HG03095 (cell line): ENCODE measurements at regions not wholly inside any gene's neighbourhood (a gene's known extent, or its start where the extent isn't known, plus 50 kb on each side); places are given as distances from the start of the nearest gene placed in this dataset.
A peak's percentile ranks its signal among the peaks of the same experiment; 100 is the strongest.

ENCODE experiments used
- ATAC-seq: cut with Tn5 transposase; IDR thresholded peaks from one replicate; pipeline ENCODE4 v1.9.1; 2021; ENCODE audit warnings: moderate library complexity; ENCODE audit not compliant: unreplicated experiment

GRCh38 chr3:104582092-104582491 is 784.6 kb upstream of the ALCAM start:
- ATAC-seq: no peak

- ATAC-seq: no peak
Measured at GRCh38 chr3:104584682-104585081, 782.0 kb upstream of the ALCAM start.

DNA sequence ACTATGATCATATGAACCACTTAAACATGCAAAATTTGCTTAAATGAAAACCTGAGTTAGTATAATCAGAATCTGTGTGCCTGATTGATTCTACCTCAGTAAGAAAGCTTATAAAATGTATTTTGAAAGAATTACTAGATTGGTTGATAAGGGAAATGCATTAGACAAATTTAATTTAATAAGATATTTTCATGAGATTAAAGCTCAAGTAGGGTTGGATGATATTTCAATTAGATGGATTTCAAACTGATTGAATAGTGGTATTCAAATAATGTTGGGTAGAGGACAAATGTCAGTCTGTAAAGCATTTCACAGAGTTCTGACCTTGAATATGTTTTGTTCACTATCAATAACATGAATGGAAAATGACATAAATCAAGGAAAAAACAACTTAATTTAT is 780.4 kb upstream of the ALCAM start:
- no peak for ATAC-seq

- ATAC-seq: no peak
Measured at GRCh38 chr3:104588442-104588841, 778.3 kb upstream of the ALCAM start.

DNA sequence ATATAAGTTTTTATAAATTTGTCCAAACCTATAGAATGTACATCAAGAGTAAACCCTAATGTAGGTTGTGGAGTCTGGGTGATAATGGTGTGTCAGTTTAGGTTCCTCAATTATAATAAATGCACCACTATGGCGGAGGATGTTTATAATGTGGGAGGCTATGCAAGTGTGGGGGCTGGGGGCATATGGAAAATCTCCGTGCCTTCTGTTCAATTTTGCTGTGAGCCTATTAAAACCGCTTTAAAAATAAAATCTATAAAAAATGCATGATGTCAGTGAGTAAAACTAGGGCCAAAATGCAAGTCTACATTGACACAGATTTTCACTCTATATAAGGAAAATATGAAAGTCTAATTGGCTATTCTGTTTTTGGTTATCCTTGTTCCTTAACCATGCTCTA is 774.9 kb upstream of the ALCAM start:
- ATAC-seq: no peak

- ATAC-seq: no peak
Measured at GRCh38 chr3:104594491-104594890, 772.2 kb upstream of the ALCAM start.

DNA sequence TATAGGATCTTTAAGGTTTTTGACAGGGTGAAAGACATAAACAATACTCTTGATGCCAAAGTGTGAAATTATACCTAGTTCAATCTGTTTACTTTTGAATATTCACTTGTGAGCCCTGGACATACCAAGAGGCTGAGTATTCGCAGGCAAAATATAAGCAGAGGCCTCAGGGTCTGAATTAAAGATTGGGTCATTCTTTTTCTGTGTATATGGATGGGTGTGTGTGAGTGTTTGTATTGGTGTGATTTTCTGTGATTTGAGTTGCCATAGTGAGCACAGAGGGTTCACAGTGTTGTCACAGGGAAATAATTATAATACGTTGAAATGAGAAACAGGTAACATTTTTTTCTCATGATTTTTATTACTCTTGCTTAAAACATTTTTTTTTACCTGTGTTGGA is 770.7 kb upstream of the ALCAM start:
- ATAC-seq: no peak

DNA sequence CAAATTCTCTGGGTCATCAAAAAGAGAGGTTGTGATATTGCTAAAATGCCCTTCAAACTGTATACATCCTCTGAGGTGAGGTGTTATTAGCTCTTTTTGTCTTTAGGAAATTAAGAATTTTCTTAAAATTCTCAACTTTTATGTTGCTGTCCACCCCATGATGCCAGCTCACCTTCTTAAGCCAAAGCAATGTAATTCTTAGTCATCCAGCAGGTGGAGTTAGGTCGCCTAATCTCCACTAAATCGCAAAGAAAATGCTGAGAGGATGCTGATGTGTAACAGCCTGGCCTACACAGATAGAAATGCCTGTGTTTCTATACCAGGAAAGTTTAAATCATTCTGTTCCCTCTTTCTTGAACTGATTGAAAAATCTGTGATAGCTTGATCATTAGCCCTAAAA is 770.2 kb upstream of the ALCAM start:
- peak; percentile 85 for ATAC-seq

DNA sequence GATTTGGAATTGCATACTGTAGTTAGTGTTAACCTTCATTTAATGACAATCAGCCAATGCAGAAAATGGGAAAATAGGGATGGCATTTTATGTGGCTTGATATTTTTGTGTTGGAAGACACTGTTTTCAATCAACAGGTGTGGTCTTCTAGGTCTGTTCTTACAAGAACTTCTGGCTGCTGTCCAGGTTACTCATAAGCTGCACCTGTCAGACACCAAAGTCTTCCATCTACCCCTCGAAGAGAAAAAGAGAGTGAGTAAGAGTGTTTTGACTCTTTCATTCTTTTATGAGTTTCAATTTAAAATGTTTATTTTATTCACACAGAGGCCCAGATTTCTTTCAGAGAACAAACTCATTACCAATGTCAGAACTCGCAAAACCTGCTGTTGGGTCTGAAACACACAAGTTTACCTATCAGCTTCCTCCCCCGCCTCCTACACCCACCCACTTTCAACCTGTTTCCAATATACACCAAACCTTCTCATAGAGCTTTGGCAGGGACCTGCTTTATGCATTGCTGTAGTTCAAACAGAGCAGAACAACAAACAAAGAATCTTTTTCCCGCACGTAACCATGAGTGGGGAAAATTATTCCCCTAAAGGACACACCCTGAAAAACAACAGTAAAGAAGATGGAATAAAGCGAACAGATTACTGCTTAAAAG is 767.7 kb upstream of the ALCAM start:
- no peak for ATAC-seq

DNA sequence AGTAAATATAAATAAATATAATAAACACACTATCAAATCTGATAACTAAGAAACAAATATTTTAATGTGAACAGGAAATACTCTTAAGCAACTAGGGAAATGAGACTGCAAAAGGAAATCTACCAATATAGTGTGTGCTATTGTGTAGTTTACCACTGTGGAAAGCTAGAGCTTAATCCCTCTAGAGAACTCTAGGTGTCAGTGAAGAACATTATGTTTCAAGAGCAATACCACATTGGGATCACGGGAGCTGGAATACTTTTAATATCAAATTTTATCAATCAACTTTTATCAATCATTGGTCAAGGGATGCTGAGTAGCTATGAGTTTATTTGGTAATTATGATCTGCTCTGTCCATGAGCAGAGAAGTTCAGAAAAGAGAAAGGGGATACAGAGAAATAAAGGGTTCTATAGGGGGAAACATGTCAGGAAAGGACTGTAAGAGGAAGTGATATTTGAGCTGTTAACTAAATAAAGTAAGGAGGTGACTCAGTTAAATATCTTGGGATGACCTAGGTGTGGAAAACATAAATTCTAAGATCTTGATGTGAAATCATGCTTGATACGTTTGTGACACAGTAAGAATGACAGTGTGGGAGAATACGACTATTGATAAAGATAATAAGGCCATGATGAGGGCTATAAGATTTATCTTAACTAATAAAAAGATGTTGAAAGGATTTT is 762.2 kb upstream of the ALCAM start:
- ATAC-seq: no peak

DNA sequence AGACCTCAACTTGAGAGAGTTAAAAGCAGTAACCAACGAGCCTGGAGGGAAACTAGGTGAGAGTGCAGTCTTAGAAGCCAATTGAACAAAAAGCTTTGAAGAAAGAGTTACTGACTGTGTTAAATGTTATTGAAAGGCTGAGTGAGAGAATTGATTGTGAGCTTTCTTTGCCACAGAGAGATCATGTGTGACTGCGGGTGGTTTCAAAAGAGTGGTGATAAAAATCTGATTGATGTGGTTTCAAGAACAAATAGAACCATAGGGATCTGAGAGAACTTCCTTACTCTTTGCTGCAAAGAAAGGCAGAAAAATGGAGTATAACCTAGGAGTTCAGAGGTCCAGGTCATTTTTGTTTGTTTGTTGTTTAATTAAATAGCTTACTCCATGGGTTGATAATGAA is 759.9 kb upstream of the ALCAM start:
- no peak for ATAC-seq

DNA sequence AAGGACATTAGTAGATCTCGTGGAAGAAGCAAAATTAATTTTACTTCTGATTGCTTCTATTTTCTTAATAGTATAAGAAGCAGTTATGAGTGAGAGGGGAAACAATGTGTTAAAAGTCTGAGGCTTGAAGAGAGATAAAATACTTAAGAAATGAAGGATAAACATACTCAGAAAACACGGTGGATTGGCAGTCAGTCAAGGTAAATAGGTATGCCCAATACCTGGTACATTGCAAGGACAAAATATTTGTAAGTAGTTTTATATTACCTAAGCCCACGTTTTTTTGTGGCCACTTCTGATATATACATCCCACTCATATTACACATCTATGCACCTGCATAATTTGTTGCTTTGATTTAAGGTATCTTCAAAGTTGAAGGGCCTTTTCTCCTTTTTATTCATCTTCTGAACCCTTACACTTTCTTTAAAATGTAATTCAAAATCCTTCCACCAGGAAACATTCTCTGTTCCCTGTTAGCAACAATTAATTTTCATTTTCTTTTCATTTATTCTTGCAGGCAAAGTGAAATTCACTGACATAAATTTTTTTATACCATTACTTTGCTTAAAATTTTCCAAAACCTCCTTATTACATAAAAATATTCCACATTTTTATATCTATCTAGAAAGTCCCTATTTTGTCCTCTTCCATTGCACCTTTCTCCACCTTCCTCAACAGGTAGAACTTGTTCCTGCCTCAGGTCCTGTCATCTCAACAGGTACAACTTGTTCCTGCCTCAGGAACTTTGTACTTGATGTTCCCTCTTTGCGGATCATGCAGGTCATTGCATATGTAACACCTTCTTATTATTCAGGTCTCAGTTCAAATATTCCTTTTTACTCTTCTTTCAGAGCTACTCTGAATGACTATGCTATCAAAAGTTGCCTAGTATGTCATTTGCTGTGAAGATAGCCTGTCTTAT is 755.7 kb upstream of the ALCAM start:
- no peak for ATAC-seq

- ATAC-seq: no peak
Measured at GRCh38 chr3:104612218-104612617, 754.5 kb upstream of the ALCAM start.

GRCh38 chr3:104614564-104614963 is 752.1 kb upstream of the ALCAM start:
- no peak for ATAC-seq

DNA sequence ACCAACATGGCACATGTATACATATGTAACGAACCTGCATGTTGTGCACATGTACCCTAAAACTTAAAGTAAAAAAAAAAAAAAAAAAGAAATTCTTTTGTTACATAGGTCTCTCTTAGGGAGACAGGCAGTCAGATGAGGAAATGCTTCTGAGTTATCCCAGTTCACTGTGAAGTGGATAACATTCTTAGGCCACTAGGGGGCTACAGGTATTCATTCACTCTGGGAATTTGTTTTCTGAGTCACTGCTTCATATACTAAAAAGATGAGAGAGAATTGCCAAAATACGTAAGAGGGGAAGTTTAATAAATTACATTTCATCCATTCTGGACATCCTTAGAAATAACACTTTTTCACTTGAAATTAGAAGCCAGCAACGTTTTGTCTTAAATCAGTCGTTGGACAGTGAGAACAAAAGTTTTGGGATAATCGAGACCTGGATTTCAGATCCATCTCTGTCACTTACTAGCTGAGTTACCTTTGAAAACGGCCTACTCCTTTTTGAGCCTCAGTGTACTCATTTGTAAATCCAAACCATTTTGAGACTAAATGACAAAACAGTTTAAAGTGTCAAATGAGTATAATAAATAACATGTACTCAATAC is 738.4 kb upstream of the ALCAM start:
- ATAC-seq: no peak

DNA sequence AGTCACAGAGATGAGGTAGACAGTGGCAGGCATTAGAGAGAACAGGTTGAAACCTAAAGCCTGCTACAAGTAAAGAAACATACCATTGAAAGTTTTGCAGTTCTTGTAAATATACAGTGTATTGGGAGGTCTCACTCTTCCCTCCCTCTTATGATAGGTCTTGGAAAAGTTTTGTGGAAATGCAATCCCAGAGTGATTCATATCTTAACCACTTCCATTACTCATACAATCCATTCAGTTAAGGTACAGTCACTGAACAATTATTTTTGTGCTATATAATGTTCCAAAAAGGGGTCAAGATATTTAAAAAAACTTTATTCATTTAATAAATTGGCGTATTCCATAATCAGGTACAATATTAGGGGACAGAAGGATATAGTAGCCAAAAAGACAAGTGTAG is 737.7 kb upstream of the ALCAM start:
- no peak for ATAC-seq

GRCh38 chr3:104631254-104631653 is 735.5 kb upstream of the ALCAM start:
- ATAC-seq: no peak

DNA sequence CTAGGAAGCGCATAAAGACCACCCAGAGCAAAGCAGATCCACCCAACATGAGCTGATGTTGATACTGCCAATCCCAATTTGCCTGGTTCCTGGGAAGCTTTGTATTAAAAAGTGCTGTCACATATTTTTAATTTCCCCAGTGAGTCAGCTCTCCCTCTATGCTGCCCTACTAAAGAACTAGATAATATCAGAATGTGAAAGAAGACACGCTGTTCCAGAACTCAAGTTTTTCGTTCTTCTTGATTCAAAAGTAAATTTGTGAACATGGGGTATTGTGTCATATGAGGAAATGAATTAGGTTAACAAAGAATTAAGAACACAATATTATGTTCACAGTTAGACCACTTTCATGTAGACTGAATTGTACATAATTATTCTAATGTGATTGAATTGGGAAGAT is 734.2 kb upstream of the ALCAM start:
- ATAC-seq: no peak

DNA sequence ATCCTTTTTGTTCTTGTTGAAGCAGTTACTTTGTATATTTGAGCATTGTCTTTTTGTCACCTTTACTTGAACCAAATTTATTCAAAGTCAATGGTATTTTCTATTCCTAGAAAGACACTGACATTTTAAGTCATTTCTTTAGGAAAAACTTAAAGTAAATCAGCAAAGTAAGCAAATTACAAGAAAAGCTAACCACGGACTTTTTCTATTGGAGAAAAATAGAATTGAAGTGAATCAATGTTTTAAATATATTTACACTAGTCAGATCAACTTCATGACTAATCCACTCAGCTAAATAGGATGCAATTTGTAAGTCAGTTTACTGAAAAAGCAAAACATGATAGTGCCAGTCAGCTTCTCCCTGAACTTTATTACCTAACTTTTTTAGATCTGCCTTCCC is 733.8 kb upstream of the ALCAM start:
- ATAC-seq: no peak

DNA sequence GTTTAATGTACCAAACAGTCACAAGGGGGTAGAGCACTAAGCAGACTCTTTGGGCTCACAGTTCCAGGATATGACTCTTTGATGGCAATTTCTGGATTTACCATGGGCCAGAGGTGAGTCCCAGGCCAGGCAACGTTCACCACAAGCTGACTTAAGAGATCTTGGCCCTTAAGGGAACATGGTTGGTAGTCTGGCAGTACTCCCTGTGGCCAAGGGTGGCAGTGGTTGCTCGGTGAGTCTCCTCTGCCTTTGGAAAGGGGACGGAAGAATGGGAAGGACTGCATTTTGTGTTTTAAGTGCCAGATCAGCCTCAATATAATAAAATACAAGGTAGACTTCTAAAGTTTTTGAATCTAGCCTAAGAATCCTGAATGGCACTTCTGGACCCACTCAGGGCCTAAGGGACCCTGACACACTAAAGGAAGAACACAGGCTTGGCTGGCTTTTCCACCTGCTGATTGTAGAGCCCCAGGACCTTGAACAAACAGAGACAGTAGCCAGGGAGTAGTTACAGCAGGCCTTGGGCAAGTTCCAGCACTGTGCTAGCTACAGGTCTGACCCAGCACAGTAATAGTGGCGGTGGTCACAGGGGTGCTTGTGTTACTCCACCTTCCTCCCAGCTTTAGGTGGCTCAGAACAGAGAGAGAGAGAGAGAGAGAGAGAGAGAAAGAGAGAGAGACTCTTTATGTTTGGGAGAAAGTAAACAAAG is 730.7 kb upstream of the ALCAM start:
- ATAC-seq: no peak

DNA sequence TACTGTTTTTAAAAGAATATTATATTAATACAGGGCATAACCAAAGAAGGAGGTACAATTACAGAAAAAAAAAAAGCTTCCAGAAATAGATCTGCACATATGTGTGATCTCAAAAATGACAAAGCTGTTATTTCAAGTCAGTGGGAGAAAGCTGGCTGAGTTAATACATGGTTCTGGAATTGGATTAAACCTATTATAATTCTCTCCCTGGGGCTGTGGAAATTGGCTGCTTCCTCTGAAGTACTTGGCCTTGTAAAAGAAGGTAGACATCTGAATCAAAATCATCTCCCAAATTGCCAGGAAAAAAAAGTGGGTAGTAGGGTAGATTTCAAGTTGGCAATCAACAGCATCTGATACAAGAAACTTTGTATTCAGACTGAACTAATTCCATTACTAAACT is 723.9 kb upstream of the ALCAM start:
- no peak for ATAC-seq
